Transverse colon (tissue), 3 donors: ENCODE measurements at regions not wholly inside any gene's neighbourhood (a gene's known extent, or its start where the extent isn't known, plus 50 kb on each side); places are given as distances from the start of the nearest gene placed in this dataset.
A peak's percentile ranks its signal among the peaks of the same experiment; 100 is the strongest.

Experiments
- CTCF ChIP-seq, 5 experiments: fragments of 200-600 bp in 3 of 5; fragments of 450-650 bp in 2 of 5; sonication (generic) in 3 of 5; IDR thresholded peaks; 1 replicate in 2 of 5; 2 replicates in 3 of 5; pipeline ENCODE4 v1.5.1; 2016 to 2017; ENCODE audit warnings: antibody characterized with exemption in 5 of 5, inconsistent platforms in 3 of 5, mild to moderate bottlenecking in 2 of 5, moderate library complexity in 1 of 5
- EP300 ChIP-seq: sonication (generic); formaldehyde crosslinking; IDR thresholded peaks from one replicate; pipeline ENCODE4 v1.6.1; 2017; ENCODE audit warnings: antibody characterized with exemption, low read depth
- POLR2A ChIP-seq: fragments of 450-650 bp; IDR thresholded peaks from one replicate; pipeline ENCODE4 v1.6.1; 2016; ENCODE audit warnings: antibody characterized with exemption, mild to moderate bottlenecking, moderate library complexity

GRCh38 chr3:182713743-182714517 is 79.4 kb upstream of the ATP11B start:
- TF ChIP-seq CTCF (IDR thresholded peaks at IDR 0.05) = peak; percentile 43 to 69 (median 57)
- no peak for TF ChIP-seq POLR2A
- TF ChIP-seq EP300 = no peak
